H1 (cell line): ENCODE measurements at regions not wholly inside any gene's neighbourhood (a gene's known extent, or its start where the extent isn't known, plus 50 kb on each side); places are given as distances from the start of the nearest gene placed in this dataset.
A peak's percentile ranks its signal among the peaks of the same experiment; 100 is the strongest.

Experiments
- CTCF ChIA-PET: fragments of 300-600 bp; sonication (Branson Sonifier 250); formaldehyde crosslinking; loops from one replicate; lab custom pipeline; 2021; ENCODE audit not compliant: partially characterized antibody; lab: Charles Lee
- POLR2A ChIA-PET: fragments of 300-600 bp; sonication (Branson Sonifier 250); formaldehyde crosslinking; loops from one replicate; lab custom pipeline; 2021; ENCODE audit warnings: inconsistent platforms; ENCODE audit not compliant: partially characterized antibody; lab: Charles Lee
- DNase-seq, 2 experiments: peaks; one replicate each; pipeline versions ENCODE4 v3.0.0 to v3.0.0-alpha.2; 2010 to 2022; ENCODE audit warnings: low spot score in 2 of 2, low read depth in 1 of 2, mixed read lengths in 1 of 2
- FAIRE-seq: peaks from 2 replicates; lab custom pipeline; 2011; peaks lifted over from hg19 to GRCh38; lab: Jason Lieb, UNC
- H2AFZ ChIP-seq: 2 replicates; pipeline ENCODE4 v1.8.1; 2012; ENCODE audit warnings: low read length, inconsistent platforms
- H2AK5ac ChIP-seq: 2 replicates; pipeline ENCODE4 v1.6.1; 2013; ENCODE audit warnings: low read depth, low read length
- H2BK120ac ChIP-seq: replicated peaks from 2 replicates; pipeline ENCODE3; 2013; ENCODE audit warnings: low read depth, low read length, inconsistent platforms
- H2BK12ac ChIP-seq: 2 replicates; pipeline ENCODE4 v1.6.1; 2013; ENCODE audit warnings: low read depth, low read length
- H2BK15ac ChIP-seq: 2 replicates; pipeline ENCODE4 v1.6.1; 2013; ENCODE audit warnings: low read length
- H2BK20ac ChIP-seq: 2 replicates; pipeline ENCODE4 v1.6.1; 2013; ENCODE audit warnings: low read length
- H2BK5ac ChIP-seq: 2 replicates; pipeline ENCODE4 v1.6.1; 2013; ENCODE audit warnings: low read depth, low read length
- H3K14ac ChIP-seq: 2 replicates; pipeline ENCODE4 v1.6.1; 2013; ENCODE audit warnings: inconsistent platforms; ENCODE audit not compliant: insufficient read length
- H3K18ac ChIP-seq: 2 replicates; pipeline ENCODE4 v1.6.1; 2013; ENCODE audit warnings: low read length; ENCODE audit errors: extremely low read depth
- H3K23ac ChIP-seq: 2 replicates; pipeline ENCODE4 v1.6.1; 2013; ENCODE audit warnings: inconsistent platforms; ENCODE audit not compliant: insufficient read length
- H3K23me2 ChIP-seq: 2 replicates; pipeline ENCODE4 v1.6.1; 2013; ENCODE audit warnings: low read depth, low read length
- H3K27ac ChIP-seq: 2 replicates; pipeline ENCODE4 v1.6.1; 2011; ENCODE audit warnings: low read depth, low read length, inconsistent platforms
- H3K27me3 ChIP-seq, 4 experiments: replicated peaks in 1 of 4; 1 replicate in 1 of 4; 2 replicates in 3 of 4; pipeline versions ENCODE4 v1.6.1 to v1.8.1; 2011 to 2013; ENCODE audit warnings: low read length in 3 of 4, mild to moderate bottlenecking in 3 of 4, inconsistent platforms in 2 of 4, mixed read lengths in 2 of 4, moderate library complexity in 1 of 4; ENCODE audit not compliant: control insufficient read depth in 3 of 4, insufficient read depth in 3 of 4; ENCODE audit errors: extremely low read depth in 1 of 4
- H3K36me3 ChIP-seq, 4 experiments: 2 replicates each; pipeline versions ENCODE4 v1.6.1 to v1.8.1; 2011 to 2013; ENCODE audit warnings: mild to moderate bottlenecking in 4 of 4, low read length in 3 of 4, moderate library complexity in 2 of 4, control low read depth in 1 of 4, inconsistent platforms in 1 of 4; ENCODE audit not compliant: insufficient read depth in 4 of 4, control insufficient read depth in 2 of 4
- H3K4ac ChIP-seq: replicated peaks from 2 replicates; pipeline ENCODE3; 2013; ENCODE audit warnings: low read length, low read depth, mixed read lengths, inconsistent platforms; ENCODE audit not compliant: insufficient read length
- H3K4me1 ChIP-seq, 4 experiments: replicated peaks in 1 of 4; 1 replicate in 1 of 4; 2 replicates in 3 of 4; pipeline versions ENCODE4 v1.6.1 to v1.8.1; 2011 to 2013; ENCODE audit warnings: low read length in 3 of 4, inconsistent platforms in 2 of 4, mixed read lengths in 1 of 4; ENCODE audit not compliant: insufficient read depth in 4 of 4, control insufficient read depth in 3 of 4
- H3K4me2 ChIP-seq, 2 experiments: 2 replicates each; pipeline versions ENCODE4 v1.6.1 to v1.8.1; 2011 to 2013; ENCODE audit warnings: low read depth in 2 of 2, low read length in 2 of 2, control low read depth in 1 of 2, inconsistent platforms in 1 of 2, mild to moderate bottlenecking in 1 of 2; ENCODE audit not compliant: insufficient read depth in 1 of 2
- H3K4me3 ChIP-seq, 4 experiments: fragments of 200-600, 300-600 bp in 1 of 4; sonication (generic), shearing (Covaris generic), sonication (Bioruptor Twin) in 1 of 4; 2 replicates each; pipeline versions ENCODE4 v1.5.1 to v1.8.1; 2011 to 2016; ENCODE audit warnings: low read length in 4 of 4, low read depth in 3 of 4, control low read depth in 2 of 4, inconsistent platforms in 2 of 4, mild to moderate bottlenecking in 2 of 4, mixed read lengths in 1 of 4, moderate library complexity in 1 of 4; ENCODE audit not compliant: insufficient read depth in 2 of 4; ENCODE audit errors: extremely low read depth in 1 of 4
- H3K56ac ChIP-seq: replicated peaks from 2 replicates; pipeline ENCODE3; 2013; ENCODE audit warnings: low read depth, mild to moderate bottlenecking, mixed read lengths, low read length, inconsistent platforms; ENCODE audit not compliant: insufficient read length
- H3K79me1 ChIP-seq: 2 replicates; pipeline ENCODE4 v1.6.1; 2013; ENCODE audit warnings: low read depth, low read length, control low read depth
- H3K79me2 ChIP-seq, 2 experiments: 2 replicates each; pipeline versions ENCODE4 v1.6.1 to v1.8.1; 2012 to 2013; ENCODE audit warnings: low read length in 2 of 2, mild to moderate bottlenecking in 2 of 2, inconsistent platforms in 1 of 2; ENCODE audit not compliant: insufficient read depth in 2 of 2, control insufficient read depth in 1 of 2
- H3K9ac ChIP-seq, 4 experiments: replicated peaks in 1 of 4; 1 replicate in 1 of 4; 2 replicates in 3 of 4; pipeline versions ENCODE4 v1.6.1 to v1.8.1; 2011 to 2013; ENCODE audit warnings: low read depth in 3 of 4, low read length in 3 of 4, control low read depth in 2 of 4, mild to moderate bottlenecking in 2 of 4, moderate library complexity in 2 of 4, inconsistent platforms in 1 of 4; ENCODE audit errors: extremely low read depth in 1 of 4
- H3K9me3 ChIP-seq, 2 experiments: 2 replicates each; pipeline versions ENCODE4 v1.6.1 to v1.8.1; 2012 to 2013; ENCODE audit warnings: mild to moderate bottlenecking in 2 of 2, moderate library complexity in 2 of 2, control low read depth in 1 of 2, inconsistent platforms in 1 of 2, low read depth in 1 of 2, low read length in 1 of 2, mixed read lengths in 1 of 2; ENCODE audit not compliant: insufficient read depth in 2 of 2
- H4K20me1 ChIP-seq, 2 experiments: replicated peaks in 1 of 2; 2 replicates each; pipeline versions ENCODE3 to v1.8.1; 2011 to 2013; ENCODE audit warnings: inconsistent platforms in 2 of 2, low read length in 2 of 2, mild to moderate bottlenecking in 1 of 2; ENCODE audit not compliant: insufficient read depth in 2 of 2, control insufficient read depth in 1 of 2
- H4K5ac ChIP-seq: 2 replicates; pipeline ENCODE4 v1.6.1; 2013; ENCODE audit warnings: low read length, low read depth, mixed read lengths, inconsistent platforms; ENCODE audit not compliant: insufficient read length
- H4K8ac ChIP-seq: 2 replicates; pipeline ENCODE4 v1.8.0; 2013; ENCODE audit warnings: mild to moderate bottlenecking, moderate library complexity, low read length, inconsistent platforms; ENCODE audit not compliant: insufficient read depth; ENCODE audit errors: extremely low read depth
- H4K91ac ChIP-seq: replicated peaks from 2 replicates; pipeline ENCODE3; 2013; ENCODE audit warnings: low read length, mixed read lengths, inconsistent platforms; ENCODE audit not compliant: insufficient read length
- CHD2 ChIP-seq: IDR thresholded peaks from 2 replicates; pipeline ENCODE4 v1.6.1; 2012; ENCODE audit warnings: low read length, improper control_type of control experiment
- EGR1 ChIP-seq: IDR thresholded peaks from 2 replicates; pipeline ENCODE4 v1.6.1; 2011; ENCODE audit warnings: low read depth, low read length, borderline replicate concordance
- RFX5 ChIP-seq: IDR thresholded peaks from 2 replicates; pipeline ENCODE4 v1.6.1; 2011; ENCODE audit warnings: low read depth, low read length, improper control_type of control experiment, borderline replicate concordance
- WGBS, 2 experiments: shearing (Covaris generic) in 1 of 2; methylation state at CpG; one replicate each; pipeline versions ENCODE4 v1.1.6 to v1.1.7; 2013 to 2015; ENCODE audit warnings: low lambda C conversion rate in 2 of 2, mixed read lengths in 2 of 2, inconsistent platforms in 1 of 2, low coverage in 1 of 2, missing lambda C conversion rate in 1 of 2; ENCODE audit not compliant: insufficient replicate concordance in 2 of 2, insufficient coverage in 1 of 2, insufficient read length in 1 of 2; ENCODE audit errors: extremely low coverage in 1 of 2, missing lambda C conversion rate in 1 of 2; 5-methylcytosine and 5-hydroxymethylcytosine counted together

GRCh38 chr18:75133721-75134610 is 75.0 kb downstream of the PTGR3 start:
- CTCF ChIA-PET, result interaction anchor here (0.7 to 1.0 kb wide), 3 partner anchors 10 to 18 kb away, joined by 3 read pairs; no protein-coding TSS in a partner anchor

More at GRCh38 chr18:75133721-75134610, 75.0 kb downstream of the PTGR3 start:
- no peaks in the 10 kb centered on the region for H3K4me1 ChIP-seq
- 94% methylated on average over 25 of the region's 28 CpGs; no CpG with 5 or more reads in 1 of the 2 experiments for WGBS, 2 experiments
- H3K4ac ChIP-seq, result no peak overlapping the region
- no peak overlapping the region for H2BK12ac ChIP-seq
- peaks cover 0 to 6% of the 10 kb centered on the region in 2 experiments for H4K20me1 ChIP-seq
- H2AK5ac ChIP-seq, result no peak overlapping the region; the same call in 1 of the 2 replicates
- no peaks in the 10 kb centered on the region for H3K36me3 ChIP-seq
- H3K4me2 ChIP-seq, result no peak overlapping the region
- DNase-seq (peak in 1 of 2 experiments; percentile 23), FAIRE-seq (no peak)
- H3K14ac ChIP-seq, result no peak overlapping the region
- H2AFZ ChIP-seq, result no peak overlapping the region
- H2BK15ac ChIP-seq, result 0 out of 2 replicates have a peak overlapping the region, but pooled peaks have one; percentile 61
- H3K56ac ChIP-seq, result no peak overlapping the region
- H3K23ac ChIP-seq, result no peak overlapping the region
- H4K91ac ChIP-seq, result no peak overlapping the region
- H3K79me1 ChIP-seq, result no peaks in the 10 kb centered on the region
- no peak overlapping the region for H3K27ac ChIP-seq
- no peaks in the 10 kb centered on the region for H3K9me3 ChIP-seq
- H2BK120ac ChIP-seq, result no peak overlapping the region
- H3K27me3 ChIP-seq, result no peaks in the 10 kb centered on the region
- no peaks in the 10 kb centered on the region for H3K23me2 ChIP-seq
- H3K18ac ChIP-seq, result no peak overlapping the region
- no peak overlapping the region for H2BK5ac ChIP-seq
- H4K8ac ChIP-seq, result 0 out of 2 replicates have a peak overlapping the region, but pooled peaks have one; percentile 35
- H3K79me2 ChIP-seq, result no peaks in the 10 kb centered on the region
- H2BK20ac ChIP-seq, result no peak overlapping the region
- H3K9ac ChIP-seq, result no peak overlapping the region
- H3K4me3 ChIP-seq, result no peak overlapping the region
- POLR2A ChIA-PET, result no interaction called here
- no peak overlapping the region for H4K5ac ChIP-seq
- TF ChIP-seq CHD2 (no peak), EGR1 (no peak), RFX5 (no peak)
